Natural killer cell (primary cell): ENCODE measurements at regions not wholly inside any gene's neighbourhood (a gene's known extent, or its start where the extent isn't known, plus 50 kb on each side); places are given as distances from the start of the nearest gene placed in this dataset.

Experiments
- ATAC-seq, 3 donors: fragments of 150-1000 bp in 2 of 3; fragments of 200-7000 bp in 1 of 3; cut with Tn5 transposase; 1 replicate in 1 of 3; 2 replicates in 2 of 3; pipeline ENCODE4 v1.10.0; 2021; ENCODE audit warnings: mild to moderate bottlenecking in 2 of 3, moderate library complexity in 2 of 3
- DNase-seq, 2 donors: peaks; one replicate each; pipeline versions ENCODE4 v3.0.0 to v3.0.0-alpha.2; 2013 to 2021; ENCODE audit warnings: mixed read lengths in 1 of 2
- H3K27ac ChIP-seq: one replicate; pipeline ENCODE4 v1.5.1; 2013; ENCODE audit warnings: mild to moderate bottlenecking, low read length
- H3K27me3 ChIP-seq: one replicate; pipeline ENCODE4 v1.6.1; 2013; ENCODE audit warnings: low read length; ENCODE audit not compliant: control insufficient read depth, insufficient read depth
- H3K36me3 ChIP-seq: one replicate; pipeline ENCODE4 v1.6.1; 2013; ENCODE audit warnings: low read length; ENCODE audit not compliant: control insufficient read depth, insufficient read depth
- H3K4me1 ChIP-seq: one replicate; pipeline ENCODE4 v1.6.1; 2013; ENCODE audit warnings: low read length; ENCODE audit not compliant: control insufficient read depth, insufficient read depth
- H3K4me3 ChIP-seq: one replicate; pipeline ENCODE4 v1.5.1; 2013; ENCODE audit warnings: low read length
- H3K9me3 ChIP-seq: one replicate; pipeline ENCODE4 v1.6.1; 2013; ENCODE audit warnings: low read length; ENCODE audit not compliant: control insufficient read depth, insufficient read depth
- H3K27ac Mint-ChIP-seq, 2 donors: one replicate each; pipeline ENCODE4 v1.8.0; 2022; ENCODE audit warnings: mild to moderate bottlenecking in 2 of 2, mixed read lengths in 2 of 2, moderate library complexity in 1 of 2
- H3K27me3 Mint-ChIP-seq, 2 donors: one replicate each; pipeline ENCODE4 v1.8.0; 2022; ENCODE audit warnings: low read depth in 2 of 2, mixed read lengths in 2 of 2
- H3K36me3 Mint-ChIP-seq: one replicate; pipeline ENCODE4 v1.8.0; 2022; ENCODE audit warnings: mixed read lengths
- H3K4me1 Mint-ChIP-seq, 2 donors: one replicate each; pipeline ENCODE4 v1.8.0; 2022; ENCODE audit warnings: mixed read lengths in 2 of 2
- H3K4me3 Mint-ChIP-seq: one replicate; pipeline ENCODE4 v1.8.0; 2022; ENCODE audit warnings: mild to moderate bottlenecking, moderate library complexity, mixed read lengths
- H3K9me3 Mint-ChIP-seq, 2 donors: one replicate each; pipeline ENCODE4 v1.8.0; 2022; ENCODE audit warnings: mixed read lengths in 2 of 2
- WGBS: methylation state at CpG from one replicate; pipeline ENCODE4 v1.1.7; 2013; ENCODE audit warnings: missing lambda C conversion rate; ENCODE audit not compliant: insufficient coverage; 5-methylcytosine and 5-hydroxymethylcytosine counted together
- intact Hi-C: fragments of 100-400 bp; cut with micrococcal nuclease; formaldehyde crosslinking; loops from one replicate; pipeline ENCODE4 v1.14.2; 2022
- TF ChIP-seq, protein P1 (sequence below): fragments of 200-600 bp; IDR thresholded peaks from one replicate; pipeline ENCODE4 v1.8.0; 2022; ENCODE audit warnings: antibody characterized with exemption

DNA sequence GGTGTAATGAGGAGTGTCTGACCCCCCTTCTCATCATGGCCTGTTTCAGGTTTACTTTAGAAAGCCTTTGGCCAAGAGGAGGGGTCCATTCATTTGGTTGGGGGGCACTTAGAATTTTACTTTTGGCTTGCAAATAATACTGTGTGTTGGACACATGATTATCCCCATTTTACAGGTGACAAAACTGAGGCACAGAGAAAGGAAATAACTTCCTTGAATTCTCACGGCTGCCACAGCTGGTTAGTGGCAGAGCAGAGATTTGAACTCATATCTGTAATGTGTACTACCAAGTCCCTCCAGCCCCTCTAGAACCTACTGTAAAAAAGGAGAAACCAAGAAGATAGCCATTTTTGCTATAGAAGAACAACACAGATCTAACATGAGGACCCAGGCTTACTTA is 124.8 kb upstream of the NDUFV2 start:
- ATAC-seq (no peak), DNase-seq (no peak)
- TF ChIP-seq, protein P1, sequence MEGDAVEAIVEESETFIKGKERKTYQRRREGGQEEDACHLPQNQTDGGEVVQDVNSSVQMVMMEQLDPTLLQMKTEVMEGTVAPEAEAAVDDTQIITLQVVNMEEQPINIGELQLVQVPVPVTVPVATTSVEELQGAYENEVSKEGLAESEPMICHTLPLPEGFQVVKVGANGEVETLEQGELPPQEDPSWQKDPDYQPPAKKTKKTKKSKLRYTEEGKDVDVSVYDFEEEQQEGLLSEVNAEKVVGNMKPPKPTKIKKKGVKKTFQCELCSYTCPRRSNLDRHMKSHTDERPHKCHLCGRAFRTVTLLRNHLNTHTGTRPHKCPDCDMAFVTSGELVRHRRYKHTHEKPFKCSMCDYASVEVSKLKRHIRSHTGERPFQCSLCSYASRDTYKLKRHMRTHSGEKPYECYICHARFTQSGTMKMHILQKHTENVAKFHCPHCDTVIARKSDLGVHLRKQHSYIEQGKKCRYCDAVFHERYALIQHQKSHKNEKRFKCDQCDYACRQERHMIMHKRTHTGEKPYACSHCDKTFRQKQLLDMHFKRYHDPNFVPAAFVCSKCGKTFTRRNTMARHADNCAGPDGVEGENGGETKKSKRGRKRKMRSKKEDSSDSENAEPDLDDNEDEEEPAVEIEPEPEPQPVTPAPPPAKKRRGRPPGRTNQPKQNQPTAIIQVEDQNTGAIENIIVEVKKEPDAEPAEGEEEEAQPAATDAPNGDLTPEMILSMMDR = no peak
- Mint-ChIP-seq H3K4me3 (no peak overlapping the region), H3K4me1 (no peaks in the 10 kb centered on the region), H3K27ac (no peak overlapping the region), H3K36me3 (no peaks in the 10 kb centered on the region), H3K9me3 (no peaks in the 10 kb centered on the region), H3K27me3 (peaks cover 0 to 17% of the 10 kb centered on the region in 2 donors)
- Histone ChIP-seq H3K27me3 (no peaks in the 10 kb centered on the region), H3K4me3 (no peak overlapping the region), H3K9me3 (no peaks in the 10 kb centered on the region), H3K27ac (no peak overlapping the region), H3K36me3 (no peaks in the 10 kb centered on the region), H3K4me1 (no peaks in the 10 kb centered on the region)
- 79% methylated on average over 1 of the region's 1 CpG for WGBS
- intact Hi-C loops = no loop called here

DNA sequence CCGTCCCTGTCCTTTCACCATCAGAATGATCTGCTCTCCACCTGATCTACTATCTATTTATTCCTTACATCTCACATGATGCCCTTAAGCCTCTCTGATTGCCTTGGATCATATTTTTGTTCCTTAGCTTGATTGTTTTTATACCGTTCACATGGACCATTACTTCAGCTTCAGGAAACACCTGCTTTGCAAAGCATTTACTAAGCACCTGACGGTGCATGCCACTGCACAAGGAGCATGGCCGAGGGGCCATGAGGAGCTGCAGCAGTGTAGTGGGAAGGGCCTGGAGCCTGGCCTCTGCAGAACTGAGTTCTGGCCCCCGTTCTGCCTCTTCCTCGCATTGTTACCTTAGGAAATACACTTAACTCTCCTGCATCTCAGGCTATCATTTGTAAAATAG is 124.1 kb upstream of the NDUFV2 start:
- Mint-ChIP-seq H3K27ac (no peak overlapping the region), H3K9me3 (no peaks in the 10 kb centered on the region), H3K36me3 (no peaks in the 10 kb centered on the region), H3K27me3 (peaks cover 0 to 10% of the 10 kb centered on the region in 2 donors), H3K4me1 (no peaks in the 10 kb centered on the region), H3K4me3 (no peak overlapping the region)
- Histone ChIP-seq H3K27ac (no peak overlapping the region), H3K27me3 (no peaks in the 10 kb centered on the region), H3K9me3 (no peaks in the 10 kb centered on the region), H3K4me3 (no peak overlapping the region), H3K4me1 (no peaks in the 10 kb centered on the region), H3K36me3 (no peaks in the 10 kb centered on the region)
- no peak for ATAC-seq
- TF ChIP-seq, protein P1 = no peak
- 63% methylated on average over 6 of the region's 6 CpGs for WGBS
- no peak for DNase-seq
- intact Hi-C loops = no loop called here

DNA sequence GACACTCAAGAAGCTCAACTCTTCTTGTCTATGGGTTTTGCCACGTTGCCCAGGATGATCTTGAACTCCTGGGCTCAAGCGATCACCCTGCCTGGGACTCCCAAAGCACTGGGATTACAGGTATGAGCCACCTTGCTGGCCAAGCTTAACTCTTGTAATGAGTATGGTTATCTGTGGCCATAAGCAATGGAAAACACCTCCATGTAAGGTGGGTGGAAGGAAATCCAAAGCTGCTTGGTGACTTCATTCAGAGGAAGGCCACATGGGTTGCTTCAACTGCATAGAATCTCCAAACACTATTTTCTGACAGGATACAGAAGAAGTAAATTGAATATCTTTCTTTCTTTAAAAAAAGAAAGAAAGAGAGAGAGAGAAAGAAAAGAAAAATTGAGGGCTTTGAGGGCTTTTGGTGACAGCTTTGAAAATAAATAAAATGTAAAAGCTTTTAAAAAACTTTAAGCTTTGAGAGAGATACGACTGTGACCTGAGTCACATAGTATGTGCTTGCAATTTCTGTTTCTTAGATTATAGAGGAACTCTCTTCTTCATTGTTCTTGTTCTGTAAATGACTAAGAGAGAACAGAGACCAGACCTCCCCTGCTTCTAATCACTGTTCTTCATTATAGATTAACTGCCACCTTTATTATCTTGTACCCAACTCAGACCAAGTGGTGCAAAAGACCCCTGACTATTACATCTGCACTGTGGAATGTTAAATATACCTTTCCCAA is 123.1 kb upstream of the NDUFV2 start:
- ATAC-seq (no peak), DNase-seq (no peak)
- no peak overlapping the region for H3K27ac Mint-ChIP-seq
- H3K9me3 Mint-ChIP-seq = no peaks in the 10 kb centered on the region
- H3K27me3 Mint-ChIP-seq = no peaks in the 10 kb centered on the region
- no peak overlapping the region for H3K4me3 ChIP-seq
- no peak overlapping the region for H3K4me3 Mint-ChIP-seq
- WGBS = 72% methylated on average over 3 of the region's 3 CpGs
- TF ChIP-seq, protein P1 = no peak
- intact Hi-C loops = no loop called here
- no peaks in the 10 kb centered on the region for H3K4me1 Mint-ChIP-seq
- no peak overlapping the region for H3K27ac ChIP-seq
- no peaks in the 10 kb centered on the region for H3K4me1 ChIP-seq
- H3K9me3 ChIP-seq = no peaks in the 10 kb centered on the region
- H3K27me3 ChIP-seq = no peaks in the 10 kb centered on the region
- no peaks in the 10 kb centered on the region for H3K36me3 Mint-ChIP-seq
- H3K36me3 ChIP-seq = no peaks in the 10 kb centered on the region

DNA sequence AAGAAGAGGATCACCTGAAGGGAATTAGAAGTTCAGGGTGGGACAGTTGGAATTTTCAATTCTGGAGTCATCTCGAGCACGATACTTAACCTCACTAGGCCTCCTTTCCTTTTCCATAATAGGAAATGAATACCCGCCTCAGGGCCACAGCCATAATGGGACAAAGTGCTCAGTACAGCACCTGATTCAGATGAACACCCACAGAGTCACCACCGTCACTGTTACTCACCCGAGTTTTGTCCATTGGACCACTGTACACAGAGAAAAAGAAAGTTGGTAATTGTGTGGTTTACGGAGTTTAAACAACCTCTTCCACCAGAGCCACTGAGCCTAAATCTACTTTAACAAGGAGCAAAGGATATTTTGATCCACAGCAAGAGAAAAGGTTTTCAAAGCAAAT is 122.0 kb upstream of the NDUFV2 start:
- Histone ChIP-seq H3K4me3 (no peak overlapping the region), H3K27ac (no peak overlapping the region), H3K27me3 (no peaks in the 10 kb centered on the region), H3K36me3 (no peaks in the 10 kb centered on the region), H3K9me3 (no peaks in the 10 kb centered on the region), H3K4me1 (no peaks in the 10 kb centered on the region)
- H3K27ac Mint-ChIP-seq = no peak overlapping the region
- H3K4me3 Mint-ChIP-seq = no peak overlapping the region
- ATAC-seq = no peak
- WGBS = 96% methylated on average over 4 of the region's 6 CpGs
- no peaks in the 10 kb centered on the region for H3K36me3 Mint-ChIP-seq
- no peaks in the 10 kb centered on the region for H3K4me1 Mint-ChIP-seq
- TF ChIP-seq, protein P1 = no peak
- no peak for DNase-seq
- no peaks in the 10 kb centered on the region for H3K9me3 Mint-ChIP-seq
- H3K27me3 Mint-ChIP-seq = no peaks in the 10 kb centered on the region
- intact Hi-C loops = no loop called here
